DND-41 (cell line): ENCODE measurements at regions not wholly inside any gene's neighbourhood (a gene's known extent, or its start where the extent isn't known, plus 50 kb on each side); places are given as distances from the start of the nearest gene placed in this dataset.

Source experiments
- EZH2 ChIP-seq: IDR thresholded peaks from 3 replicates; pipeline ENCODE4 v1.6.1; 2012; ENCODE audit warnings: borderline replicate concordance, low read depth, mild to moderate bottlenecking, moderate library complexity, low read length, inconsistent platforms; ENCODE audit not compliant: severe bottlenecking
- TF ChIP-seq, protein P1 (sequence below): IDR thresholded peaks from 2 replicates; pipeline ENCODE4 v1.5.1; 2012; ENCODE audit warnings: borderline replicate concordance, low read length, moderate library complexity, mild to moderate bottlenecking; ENCODE audit not compliant: poor library complexity, severe bottlenecking; ENCODE audit errors: extremely low read depth

GRCh38 chr1:234537236-234537635 is 58.3 kb upstream of the TARBP1 start:
- TF ChIP-seq, protein P1, sequence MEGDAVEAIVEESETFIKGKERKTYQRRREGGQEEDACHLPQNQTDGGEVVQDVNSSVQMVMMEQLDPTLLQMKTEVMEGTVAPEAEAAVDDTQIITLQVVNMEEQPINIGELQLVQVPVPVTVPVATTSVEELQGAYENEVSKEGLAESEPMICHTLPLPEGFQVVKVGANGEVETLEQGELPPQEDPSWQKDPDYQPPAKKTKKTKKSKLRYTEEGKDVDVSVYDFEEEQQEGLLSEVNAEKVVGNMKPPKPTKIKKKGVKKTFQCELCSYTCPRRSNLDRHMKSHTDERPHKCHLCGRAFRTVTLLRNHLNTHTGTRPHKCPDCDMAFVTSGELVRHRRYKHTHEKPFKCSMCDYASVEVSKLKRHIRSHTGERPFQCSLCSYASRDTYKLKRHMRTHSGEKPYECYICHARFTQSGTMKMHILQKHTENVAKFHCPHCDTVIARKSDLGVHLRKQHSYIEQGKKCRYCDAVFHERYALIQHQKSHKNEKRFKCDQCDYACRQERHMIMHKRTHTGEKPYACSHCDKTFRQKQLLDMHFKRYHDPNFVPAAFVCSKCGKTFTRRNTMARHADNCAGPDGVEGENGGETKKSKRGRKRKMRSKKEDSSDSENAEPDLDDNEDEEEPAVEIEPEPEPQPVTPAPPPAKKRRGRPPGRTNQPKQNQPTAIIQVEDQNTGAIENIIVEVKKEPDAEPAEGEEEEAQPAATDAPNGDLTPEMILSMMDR: no peak
- TF ChIP-seq EZH2: no peak
